ENCODE measurements at regions not wholly inside any gene's neighbourhood (a gene's known extent, or its start where the extent isn't known, plus 50 kb on each side); places are given as distances from the start of the nearest gene placed in this dataset.

DNA sequence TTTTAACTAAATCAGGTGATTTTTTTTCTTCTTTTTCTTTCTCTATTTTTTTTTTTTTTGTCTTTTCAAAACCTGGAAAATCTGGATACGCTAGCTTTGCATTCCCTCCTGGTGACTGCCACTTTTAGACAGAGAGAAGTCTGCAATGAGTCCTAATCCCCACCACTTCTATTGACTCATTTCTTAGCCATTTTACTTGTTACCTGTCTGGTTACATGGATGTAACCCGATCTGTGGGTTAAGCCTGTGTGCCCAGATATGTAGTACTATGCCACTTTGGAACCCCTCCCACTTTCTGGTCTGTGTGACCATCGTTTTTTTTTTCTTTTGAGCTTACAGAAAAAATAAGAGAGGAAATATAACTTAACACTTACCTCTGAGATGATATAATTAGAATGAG lies 817.8 kb upstream of the PCDH9 start:
- ATAC-seq: no peak
- 50% methylated on average over 3 of the region's 3 CpGs for WGBS (ENCODE audit: missing lambda C conversion rate)
- Histone ChIP-seq H3K4me2 (no peak overlapping the region), H3K27ac (no peak overlapping the region), H3K4me3 (no peak overlapping the region), H3K4me1 (no peaks in the 10 kb centered on the region), H3K9me3 (no peaks in the 10 kb centered on the region)
- CTCF ChIA-PET: no interaction called here
- POLR2A ChIA-PET: no interaction called here
- no peak for TF ChIP-seq RNF2 (IDR thresholded peaks at IDR 0.05; ENCODE audit: borderline replicate concordance, low read depth)
- no peak for TF ChIP-seq NFE2L2 (conservative IDR thresholded peaks at IDR 0.05; ENCODE audit: low read length)
- no peak for TF ChIP-seq CBX8 (IDR thresholded peaks at IDR 0.05)
- TF ChIP-seq, protein P1, sequence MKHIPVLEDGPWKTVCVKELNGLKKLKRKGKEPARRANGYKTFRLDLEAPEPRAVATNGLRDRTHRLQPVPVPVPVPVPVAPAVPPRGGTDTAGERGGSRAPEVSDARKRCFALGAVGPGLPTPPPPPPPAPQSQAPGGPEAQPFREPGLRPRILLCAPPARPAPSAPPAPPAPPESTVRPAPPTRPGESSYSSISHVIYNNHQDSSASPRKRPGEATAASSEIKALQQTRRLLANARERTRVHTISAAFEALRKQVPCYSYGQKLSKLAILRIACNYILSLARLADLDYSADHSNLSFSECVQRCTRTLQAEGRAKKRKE (CRISPR knock-in tag; IDR thresholded peaks at IDR 0.05; ENCODE audit: low read depth): no peak
- TF ChIP-seq MAZ (IDR thresholded peaks at IDR 0.05; ENCODE audit: borderline replicate concordance, low read depth, low read length): no peak
- TF ChIP-seq FOSL2 (IDR thresholded peaks at IDR 0.05): no peak
- TF ChIP-seq FOSL2 (CRISPR knock-in tag; IDR thresholded peaks at IDR 0.05): no peak
- no peak for TF ChIP-seq JUN (IDR thresholded peaks at IDR 0.05)
- no peak for TF ChIP-seq ZNF302 (CRISPR knock-in tag; IDR thresholded peaks at IDR 0.05)
- TF ChIP-seq EHMT2 (IDR thresholded peaks at IDR 0.05; ENCODE audit: low read depth): no peak
- TF ChIP-seq EP300 (IDR thresholded peaks at IDR 0.05): no peak
- no peak for TF ChIP-seq CBX2 (IDR thresholded peaks at IDR 0.05; ENCODE audit: borderline replicate concordance, low read depth)
- TF ChIP-seq TFCP2L1 (CRISPR knock-in tag; IDR thresholded peaks at IDR 0.05): no peak
- TF ChIP-seq KDM1A (IDR thresholded peaks at IDR 0.05; ENCODE audit: low read depth): no peak
- TF ChIP-seq HDAC2 (IDR thresholded peaks at IDR 0.05): no peak
- FAIRE-seq: no peak
- no peak for DNase-seq (ENCODE audit: low read depth in 1 of 2, low spot score in 1 of 2)

DNA sequence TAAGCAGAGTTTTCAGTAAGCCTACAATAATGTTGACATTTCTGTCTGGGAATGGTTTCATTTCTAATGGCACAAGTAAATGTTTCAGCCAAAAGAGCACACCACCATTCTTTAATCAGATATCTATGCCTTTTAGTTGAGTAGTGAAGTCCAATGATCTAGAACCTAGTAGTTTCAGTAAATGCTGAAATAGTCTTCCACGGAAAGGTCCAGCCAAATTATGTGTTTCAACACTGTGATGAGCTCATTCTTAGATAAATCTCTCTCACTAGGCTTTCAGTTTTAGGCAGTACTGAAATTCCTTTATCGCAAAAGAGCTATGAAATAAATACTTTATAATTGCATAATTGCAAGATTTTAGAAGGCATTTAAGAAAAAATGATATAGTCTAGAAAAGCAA lies 816.8 kb upstream of the PCDH9 start:
- no peak for ATAC-seq
- ChIA-PET CTCF (no interaction called here), POLR2A (no interaction called here)
- Histone ChIP-seq H3K27ac (no peak overlapping the region), H3K4me3 (no peak overlapping the region), H3K4me2 (no peak overlapping the region), H3K9me3 (no peaks in the 10 kb centered on the region), H3K4me1 (no peaks in the 10 kb centered on the region)
- 73% methylated on average over 2 of the region's 2 CpGs for WGBS (ENCODE audit: missing lambda C conversion rate)
- TF ChIP-seq, protein P2, sequence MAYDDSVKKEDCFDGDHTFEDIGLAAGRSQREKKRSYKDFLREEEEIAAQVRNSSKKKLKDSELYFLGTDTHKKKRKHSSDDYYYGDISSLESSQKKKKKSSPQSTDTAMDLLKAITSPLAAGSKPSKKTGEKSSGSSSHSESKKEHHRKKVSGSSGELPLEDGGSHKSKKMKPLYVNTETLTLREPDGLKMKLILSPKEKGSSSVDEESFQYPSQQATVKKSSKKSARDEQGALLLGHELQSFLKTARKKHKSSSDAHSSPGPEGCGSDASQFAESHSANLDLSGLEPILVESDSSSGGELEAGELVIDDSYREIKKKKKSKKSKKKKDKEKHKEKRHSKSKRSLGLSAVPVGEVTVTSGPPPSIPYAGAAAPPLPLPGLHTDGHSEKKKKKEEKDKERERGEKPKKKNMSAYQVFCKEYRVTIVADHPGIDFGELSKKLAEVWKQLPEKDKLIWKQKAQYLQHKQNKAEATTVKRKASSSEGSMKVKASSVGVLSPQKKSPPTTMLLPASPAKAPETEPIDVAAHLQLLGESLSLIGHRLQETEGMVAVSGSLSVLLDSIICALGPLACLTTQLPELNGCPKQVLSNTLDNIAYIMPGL (CRISPR knock-in tag; IDR thresholded peaks at IDR 0.05; ENCODE audit: borderline replicate concordance): no peak
- no peak for TF ChIP-seq RARB (CRISPR knock-in tag; IDR thresholded peaks at IDR 0.05)
- no peak for TF ChIP-seq HOXA7 (CRISPR knock-in tag; IDR thresholded peaks at IDR 0.05)
- no peak for TF ChIP-seq RCOR1 (IDR thresholded peaks at IDR 0.05; ENCODE audit: low read depth, low read length)
- TF ChIP-seq HOXB5 (CRISPR knock-in tag; IDR thresholded peaks at IDR 0.05): no peak
- no peak for TF ChIP-seq TFCP2L1 (CRISPR knock-in tag; IDR thresholded peaks at IDR 0.05)
- TF ChIP-seq CHD4 (IDR thresholded peaks at IDR 0.05; ENCODE audit: borderline replicate concordance): no peak
- no peak for TF ChIP-seq JUN (IDR thresholded peaks at IDR 0.05)
- TF ChIP-seq KDM1A (IDR thresholded peaks at IDR 0.05; ENCODE audit: low read depth): no peak
- TF ChIP-seq SMC3 (IDR thresholded peaks at IDR 0.05): no peak
- no peak for TF ChIP-seq POLR2AphosphoS2 (conservative IDR thresholded peaks at IDR 0.05; ENCODE audit: low read length)
- TF ChIP-seq, protein P3, sequence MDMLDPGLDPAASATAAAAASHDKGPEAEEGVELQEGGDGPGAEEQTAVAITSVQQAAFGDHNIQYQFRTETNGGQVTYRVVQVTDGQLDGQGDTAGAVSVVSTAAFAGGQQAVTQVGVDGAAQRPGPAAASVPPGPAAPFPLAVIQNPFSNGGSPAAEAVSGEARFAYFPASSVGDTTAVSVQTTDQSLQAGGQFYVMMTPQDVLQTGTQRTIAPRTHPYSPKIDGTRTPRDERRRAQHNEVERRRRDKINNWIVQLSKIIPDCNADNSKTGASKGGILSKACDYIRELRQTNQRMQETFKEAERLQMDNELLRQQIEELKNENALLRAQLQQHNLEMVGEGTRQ (IDR thresholded peaks at IDR 0.05): no peak
- DNase-seq (ENCODE audit: low read depth in 1 of 2, low spot score in 1 of 2): no peak
- no peak for FAIRE-seq
